Retinal pigment epithelial cell (primary cell): ENCODE measurements at regions not wholly inside any gene's neighbourhood (a gene's known extent, or its start where the extent isn't known, plus 50 kb on each side); places are given as distances from the start of the nearest gene placed in this dataset.
A peak's percentile ranks its signal among the peaks of the same experiment; 100 is the strongest.

Source experiments
- DNase-seq: peaks from one replicate; pipeline ENCODE4 v3.0.0-alpha.2; 2010; ENCODE audit warnings: low read depth
- H3K4me3 ChIP-seq: 2 replicates; pipeline ENCODE4 v1.5.1; 2011; ENCODE audit warnings: mild to moderate bottlenecking, low read length, control low read depth, moderate library complexity
- CTCF ChIP-seq: conservative IDR thresholded peaks from 2 replicates; pipeline ENCODE4 v1.5.1; 2011; ENCODE audit warnings: low read depth, low read length, control low read depth, inconsistent platforms

- DNase-seq, result no peak
- no peak for TF ChIP-seq CTCF
- no peak overlapping the region for H3K4me3 ChIP-seq
Measured at GRCh38 chr9:16245756-16246440, 624.6 kb downstream of the BNC2 start.

- DNase-seq, result no peak
- no peak overlapping the region for H3K4me3 ChIP-seq
- no peak for TF ChIP-seq CTCF
Measured at GRCh38 chr9:16246785-16247184, 623.7 kb downstream of the BNC2 start.

DNA sequence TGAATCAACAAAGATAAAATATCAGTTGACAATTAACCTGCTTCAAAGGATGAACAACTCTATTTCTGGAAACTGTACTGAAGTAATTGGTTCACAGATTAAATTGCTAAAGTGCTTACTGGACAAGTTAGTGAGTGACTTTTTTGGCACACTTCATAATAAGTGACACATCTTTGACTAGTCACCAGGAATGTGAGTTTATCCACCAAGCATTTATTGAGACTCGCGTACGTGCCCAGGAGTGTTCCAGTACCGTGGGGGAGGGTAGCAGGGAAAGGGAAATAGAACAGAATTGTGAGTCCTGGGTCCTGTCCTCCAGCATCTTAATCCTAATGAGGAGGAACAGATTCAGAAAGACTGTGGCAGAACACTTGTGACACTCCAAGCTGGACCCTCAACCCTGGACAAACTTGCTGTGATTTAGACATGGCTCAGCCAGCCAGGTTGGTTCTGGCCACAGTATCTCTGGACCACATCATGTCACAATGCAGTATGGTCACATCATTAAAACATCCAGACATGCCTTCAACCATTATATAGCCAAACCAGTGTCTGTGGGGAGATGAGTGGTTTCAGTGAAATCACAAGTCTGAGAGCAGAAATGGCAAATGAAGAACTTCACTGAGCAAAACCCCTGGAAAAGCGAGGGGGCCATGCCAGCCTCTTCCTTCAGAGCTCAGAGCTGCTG is 623.1 kb downstream of the BNC2 start:
- no peak overlapping the region for H3K4me3 ChIP-seq
- TF ChIP-seq CTCF, result no peak
- DNase-seq, result peak; percentile 92

- no peak for TF ChIP-seq CTCF
- DNase-seq, result no peak
- H3K4me3 ChIP-seq, result no peak overlapping the region
Measured at GRCh38 chr9:16248822-16249221, 621.6 kb downstream of the BNC2 start.

GRCh38 chr9:16252616-16253015 is 617.9 kb downstream of the BNC2 start:
- TF ChIP-seq CTCF, result no peak

GRCh38 chr9:16254674-16255073 is 615.8 kb downstream of the BNC2 start:
- H3K4me3 ChIP-seq, result no peak overlapping the region
- no peak for DNase-seq
- TF ChIP-seq CTCF, result no peak

More at GRCh38 chr9:16252616-16253015, 617.9 kb downstream of the BNC2 start:
- DNase-seq, result peak; percentile 86
- no peak overlapping the region for H3K4me3 ChIP-seq

- H3K4me3 ChIP-seq, result no peak overlapping the region
- TF ChIP-seq CTCF, result no peak
- DNase-seq, result no peak
Measured at GRCh38 chr9:16255217-16255616, 615.3 kb downstream of the BNC2 start.
